Adrenal gland (tissue), 9 donors: ENCODE measurements at regions not wholly inside any gene's neighbourhood (a gene's known extent, or its start where the extent isn't known, plus 50 kb on each side); places are given as distances from the start of the nearest gene placed in this dataset.

ENCODE experiments used
- DNase-seq, 7 donors: peaks; one replicate each; pipeline ENCODE4 v3.0.0-alpha.2; 2019 to 2020
- H3K27ac ChIP-seq, 5 donors: fragments of 200-600 bp; sonication (generic) in 4 of 5; 1 replicate in 3 of 5; 2 replicates in 2 of 5; pipeline versions ENCODE4 v1.5.1 to v1.8.0; 2016 to 2020; ENCODE audit warnings: mild to moderate bottlenecking in 1 of 5
- H3K27me3 ChIP-seq: fragments of 200-600 bp; 2 replicates; pipeline ENCODE4 v1.8.0; 2021
- H3K36me3 ChIP-seq, 2 donors: fragments of 200-600 bp; replicated peaks in 1 of 2; 1 replicate in 1 of 2; 2 replicates in 1 of 2; pipeline versions ENCODE4 v1.5.1 to v1.8.0; 2018 to 2022
- H3K4me1 ChIP-seq, 2 donors: fragments of 200-600 bp; replicated peaks in 1 of 2; 1 replicate in 1 of 2; 2 replicates in 1 of 2; pipeline versions ENCODE4 v1.5.1 to v1.8.0; 2018 to 2021
- H3K4me3 ChIP-seq, 4 donors: fragments of 200-600 bp; sonication (generic) in 3 of 4; one replicate each; pipeline ENCODE4 v1.5.1; 2016 to 2018
- H3K9me3 ChIP-seq, 3 donors: fragments of 200-600 bp; sonication (generic) in 1 of 3; replicated peaks in 1 of 3; 1 replicate in 2 of 3; 2 replicates in 1 of 3; pipeline versions ENCODE4 v1.5.1 to v1.8.0; 2016 to 2021
- CTCF ChIP-seq, 6 experiments: fragments of 450-650 bp in 4 of 6; fragments of 200-600 bp in 2 of 6; sonication (generic) in 1 of 6; IDR thresholded peaks; 1 replicate in 5 of 6; 2 replicates in 1 of 6; pipeline versions ENCODE4 v1.5.1 to v1.8.0; 2016 to 2021; ENCODE audit warnings: antibody characterized with exemption in 6 of 6, mild to moderate bottlenecking in 2 of 6, moderate library complexity in 1 of 6
- POLR2A ChIP-seq, 2 donors: fragments of 450-650 bp; IDR thresholded peaks; one replicate each; pipeline ENCODE4 v1.6.1; 2017; ENCODE audit warnings: antibody characterized with exemption in 2 of 2, mild to moderate bottlenecking in 2 of 2, moderate library complexity in 1 of 2
- WGBS, 4 donors: extraction: QIAGEN DNeasy Blood & Tissue Kit in 2 of 4; methylation state at CpG; one replicate each; pipeline versions ENCODE4 v1.1.5 to v1.1.7; 2013 to 2017; 5-methylcytosine and 5-hydroxymethylcytosine counted together
- intact Hi-C, 2 donors: fragments of 100-400 bp; cut with DNase I; formaldehyde crosslinking; loops; one replicate each; pipeline versions ENCODE4 v1.14.1 to v1.15.0; 2022 to 2023
- donor health status: healthy with polysubstance abuse.
- donor health status: Bipolar disorder and iron deficiency.
- donor health status: DM: yes; HTN: yes; CAD: no.
- donor health status: DM: no; HTN: no; CAD: no.
- donor health status: DM: no; HTN: no; CAD: no.

- intact Hi-C loops, result no loop called here
- WGBS, 4 donors, result 57 to 73% (median 68%) methylated on average over 3 of the region's 3 CpGs
- DNase-seq, result no peak
Measured at GRCh38 chr18:14925281-14925709, 177.3 kb downstream of the ANKRD30B start.

GRCh38 chr18:14927701-14928100, 179.7 kb downstream of the ANKRD30B start:
- intact Hi-C loops, result no loop called here
- H3K36me3 ChIP-seq, result no peaks in the 10 kb centered on the region
- 44 to 74% (median 72%) methylated on average over 3 of the region's 3 CpGs for WGBS, 4 donors
- H3K4me1 ChIP-seq, result no peaks in the 10 kb centered on the region
- TF ChIP-seq POLR2A (IDR thresholded peaks at IDR 0.05) (no peak), CTCF (IDR thresholded peaks at IDR 0.05) (no peak)
- H3K9me3 ChIP-seq, result no peaks in the 10 kb centered on the region
- no peak for DNase-seq
- no peak overlapping the region for H3K4me3 ChIP-seq
- no peak overlapping the region for H3K27ac ChIP-seq
- H3K27me3 ChIP-seq, result no peaks in the 10 kb centered on the region

More at GRCh38 chr18:14925281-14925709, 177.3 kb downstream of the ANKRD30B start:
- Histone ChIP-seq H3K4me3 (no peak overlapping the region), H3K36me3 (no peaks in the 10 kb centered on the region), H3K27ac (peak overlapping the region in 1 of 5 donors; percentile 49), H3K27me3 (no peaks in the 10 kb centered on the region), H3K4me1 (no peaks in the 10 kb centered on the region), H3K9me3 (no peaks in the 10 kb centered on the region)
- TF ChIP-seq POLR2A (IDR thresholded peaks at IDR 0.05) (no peak), CTCF (IDR thresholded peaks at IDR 0.05) (no peak)

- TF ChIP-seq CTCF (IDR thresholded peaks at IDR 0.05), result no peak
- no peak for TF ChIP-seq POLR2A (IDR thresholded peaks at IDR 0.05)
- Histone ChIP-seq H3K27me3 (no peaks in the 10 kb centered on the region), H3K9me3 (no peaks in the 10 kb centered on the region), H3K36me3 (no peaks in the 10 kb centered on the region), H3K27ac (no peak overlapping the region), H3K4me3 (no peak overlapping the region), H3K4me1 (no peaks in the 10 kb centered on the region)
- 84 to 92% (median 88%) methylated on average over 6 of the region's 6 CpGs for WGBS, 4 donors
- intact Hi-C loops, result no loop called here
- no peak for DNase-seq
Measured at GRCh38 chr18:14928396-14928795, 180.4 kb downstream of the ANKRD30B start.

- no peaks in the 10 kb centered on the region for H3K36me3 ChIP-seq
- H3K27ac ChIP-seq, result no peak overlapping the region
- no peaks in the 10 kb centered on the region for H3K27me3 ChIP-seq
- no peak for DNase-seq
- no peaks in the 10 kb centered on the region for H3K4me1 ChIP-seq
- 74 to 94% (median 84%) methylated on average over 3 of the region's 3 CpGs for WGBS, 4 donors
- H3K4me3 ChIP-seq, result no peak overlapping the region
- TF ChIP-seq POLR2A (IDR thresholded peaks at IDR 0.05), result no peak
- no peak for TF ChIP-seq CTCF (IDR thresholded peaks at IDR 0.05)
- intact Hi-C loops, result no loop called here
- no peaks in the 10 kb centered on the region for H3K9me3 ChIP-seq
Measured at GRCh38 chr18:14930076-14930475, 182.1 kb downstream of the ANKRD30B start.
